ENCODE measurements at regions not wholly inside any gene's neighbourhood (a gene's known extent, or its start where the extent isn't known, plus 50 kb on each side); places are given as distances from the start of the nearest gene placed in this dataset.

DNA sequence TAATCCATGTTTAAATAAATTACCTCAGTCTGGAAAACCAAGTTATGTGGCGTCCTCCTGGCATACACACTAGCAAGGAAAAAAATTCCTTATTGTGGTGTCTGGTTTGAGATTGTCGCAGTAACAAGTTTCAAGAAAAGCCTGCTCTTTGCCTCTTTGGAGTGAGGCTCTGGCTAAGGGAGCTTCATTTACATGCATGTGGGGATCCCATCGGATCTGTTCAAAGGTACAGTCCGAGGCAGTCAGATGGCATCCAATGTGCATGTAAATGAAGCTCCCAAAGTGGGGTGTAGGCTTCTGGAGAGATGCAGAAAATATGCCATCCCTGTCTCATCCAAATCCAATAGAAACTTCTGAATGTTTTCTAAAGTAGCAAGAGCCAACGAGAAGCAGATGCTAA, 199.5 kb upstream of the FBXL4 start:
- BruUV-seq (replicated peaks), result no TSS peak
- intact Hi-C loops (cut with micrococcal nuclease; ENCODE audit: unreplicated experiment), result no loop called here
- H3K9me3 ChIP-seq (ENCODE audit: low read depth, low read length, poor library complexity, severe bottlenecking), result no peaks in the 10 kb centered on the region
- no peaks in the 10 kb centered on the region for H3K27me3 ChIP-seq (replicated peaks; ENCODE audit: insufficient read depth, low read depth, low read length, poor library complexity)
- H3K27ac ChIP-seq (ENCODE audit: low read depth, low read length, poor library complexity, severe bottlenecking), result no peak overlapping the region
- TF ChIP-seq EZH2 (IDR thresholded peaks at IDR 0.05; ENCODE audit: borderline replicate concordance, low read depth, low read length, poor library complexity, severe bottlenecking), result no peak
- TF ChIP-seq, protein P1, sequence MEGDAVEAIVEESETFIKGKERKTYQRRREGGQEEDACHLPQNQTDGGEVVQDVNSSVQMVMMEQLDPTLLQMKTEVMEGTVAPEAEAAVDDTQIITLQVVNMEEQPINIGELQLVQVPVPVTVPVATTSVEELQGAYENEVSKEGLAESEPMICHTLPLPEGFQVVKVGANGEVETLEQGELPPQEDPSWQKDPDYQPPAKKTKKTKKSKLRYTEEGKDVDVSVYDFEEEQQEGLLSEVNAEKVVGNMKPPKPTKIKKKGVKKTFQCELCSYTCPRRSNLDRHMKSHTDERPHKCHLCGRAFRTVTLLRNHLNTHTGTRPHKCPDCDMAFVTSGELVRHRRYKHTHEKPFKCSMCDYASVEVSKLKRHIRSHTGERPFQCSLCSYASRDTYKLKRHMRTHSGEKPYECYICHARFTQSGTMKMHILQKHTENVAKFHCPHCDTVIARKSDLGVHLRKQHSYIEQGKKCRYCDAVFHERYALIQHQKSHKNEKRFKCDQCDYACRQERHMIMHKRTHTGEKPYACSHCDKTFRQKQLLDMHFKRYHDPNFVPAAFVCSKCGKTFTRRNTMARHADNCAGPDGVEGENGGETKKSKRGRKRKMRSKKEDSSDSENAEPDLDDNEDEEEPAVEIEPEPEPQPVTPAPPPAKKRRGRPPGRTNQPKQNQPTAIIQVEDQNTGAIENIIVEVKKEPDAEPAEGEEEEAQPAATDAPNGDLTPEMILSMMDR (conservative IDR thresholded peaks at IDR 0.05; ENCODE audit: low read depth, low read length), result no peak
- no peak overlapping the region for H3K4me3 ChIP-seq (ENCODE audit: low read depth, low read length, poor library complexity, severe bottlenecking)
- H3K4me1 ChIP-seq (ENCODE audit: insufficient read depth, low read length, poor library complexity, severe bottlenecking), result peaks cover 16% of the 10 kb centered on the region
- CTCF ChIA-PET, result no interaction called here
- POLR2A ChIA-PET (ENCODE audit: low non-redundant PET), result no interaction called here
- H3K36me3 ChIP-seq (ENCODE audit: insufficient read depth, low read length, poor library complexity, severe bottlenecking), result no peaks in the 10 kb centered on the region
- DNase-seq (ENCODE audit: low spot score), result no peak

DNA sequence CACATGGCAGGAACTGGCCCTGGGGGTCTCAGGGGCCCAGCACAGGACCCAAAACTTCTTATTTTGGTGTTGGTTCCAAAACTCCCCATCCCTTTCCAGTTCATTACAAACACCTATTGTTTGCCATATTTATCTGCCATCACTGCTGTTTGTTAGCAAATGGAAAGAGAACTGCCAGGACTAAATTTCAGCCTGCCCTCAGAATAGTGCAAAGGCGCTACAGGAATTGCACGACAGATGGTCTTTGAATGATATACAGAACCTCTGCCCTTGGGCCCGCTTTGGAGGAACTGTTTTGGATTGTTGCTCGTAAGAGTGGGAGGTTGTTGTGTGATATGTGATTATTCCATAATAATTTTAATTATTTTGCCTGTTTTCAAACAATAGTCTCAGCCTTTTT, 199.0 kb upstream of the FBXL4 start:
- Histone ChIP-seq H3K27me3 (replicated peaks; ENCODE audit: insufficient read depth, low read depth, low read length, poor library complexity) (no peaks in the 10 kb centered on the region), H3K4me1 (ENCODE audit: insufficient read depth, low read length, poor library complexity, severe bottlenecking) (peaks cover 16% of the 10 kb centered on the region), H3K36me3 (ENCODE audit: insufficient read depth, low read length, poor library complexity, severe bottlenecking) (no peaks in the 10 kb centered on the region), H3K27ac (ENCODE audit: low read depth, low read length, poor library complexity, severe bottlenecking) (no peak overlapping the region), H3K9me3 (ENCODE audit: low read depth, low read length, poor library complexity, severe bottlenecking) (no peaks in the 10 kb centered on the region), H3K4me3 (ENCODE audit: low read depth, low read length, poor library complexity, severe bottlenecking) (no peak overlapping the region)
- intact Hi-C loops (cut with micrococcal nuclease; ENCODE audit: unreplicated experiment), result no loop called here
- ChIA-PET POLR2A (ENCODE audit: low non-redundant PET) (no interaction called here), CTCF (no interaction called here)
- no TSS peak for BruUV-seq (replicated peaks)
- no peak for DNase-seq (ENCODE audit: low spot score)
- TF ChIP-seq EZH2 (IDR thresholded peaks at IDR 0.05; ENCODE audit: borderline replicate concordance, low read depth, low read length, poor library complexity, severe bottlenecking), result no peak
- TF ChIP-seq, protein P1 (conservative IDR thresholded peaks at IDR 0.05; ENCODE audit: low read depth, low read length), result no peak

DNA sequence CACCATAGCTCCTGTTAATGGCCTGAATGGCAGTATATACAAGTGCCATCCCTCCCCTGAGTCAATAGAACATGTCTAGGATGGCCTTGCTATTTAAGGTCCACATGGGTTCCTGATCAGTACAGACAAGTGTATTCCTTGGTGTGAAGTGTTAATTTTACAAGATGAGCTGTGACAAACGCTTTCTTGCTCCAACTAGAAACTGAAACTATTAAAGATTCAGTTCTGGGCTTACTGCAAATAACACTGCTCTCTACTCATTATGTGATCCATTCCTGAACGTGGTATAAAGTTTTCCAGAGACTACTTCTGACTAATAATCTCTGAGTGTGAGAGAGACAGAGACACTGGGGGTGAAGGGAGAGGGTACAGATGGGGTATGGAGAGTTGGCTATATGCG, 198.0 kb upstream of the FBXL4 start:
- no peak for DNase-seq (ENCODE audit: low spot score)
- intact Hi-C loops (cut with micrococcal nuclease; ENCODE audit: unreplicated experiment), result no loop called here
- CTCF ChIA-PET, result no interaction called here
- Histone ChIP-seq H3K4me1 (ENCODE audit: insufficient read depth, low read length, poor library complexity, severe bottlenecking) (peaks cover 16% of the 10 kb centered on the region), H3K27ac (ENCODE audit: low read depth, low read length, poor library complexity, severe bottlenecking) (no peak overlapping the region), H3K36me3 (ENCODE audit: insufficient read depth, low read length, poor library complexity, severe bottlenecking) (no peaks in the 10 kb centered on the region), H3K27me3 (replicated peaks; ENCODE audit: insufficient read depth, low read depth, low read length, poor library complexity) (no peaks in the 10 kb centered on the region), H3K9me3 (ENCODE audit: low read depth, low read length, poor library complexity, severe bottlenecking) (no peaks in the 10 kb centered on the region), H3K4me3 (ENCODE audit: low read depth, low read length, poor library complexity, severe bottlenecking) (no peak overlapping the region)
- TF ChIP-seq, protein P1 (conservative IDR thresholded peaks at IDR 0.05; ENCODE audit: low read depth, low read length), result no peak
- TF ChIP-seq EZH2 (IDR thresholded peaks at IDR 0.05; ENCODE audit: borderline replicate concordance, low read depth, low read length, poor library complexity, severe bottlenecking), result no peak
- POLR2A ChIA-PET (ENCODE audit: low non-redundant PET), result no interaction called here
- no TSS peak for BruUV-seq (replicated peaks)

All from A673 (cell line).